Mesodermal cell (in vitro differentiated cells): ENCODE measurements at regions not wholly inside any gene's neighbourhood (a gene's known extent, or its start where the extent isn't known, plus 50 kb on each side); places are given as distances from the start of the nearest gene placed in this dataset.
A peak's percentile ranks its signal among the peaks of the same experiment; 100 is the strongest.
"Not testable (repeated sequence)": the region's sequence is repeated elsewhere in the genome, so short reads cannot be mapped to it uniquely, and the experiment has no call there.

Experiments used
- H3K27ac ChIP-seq: 2 replicates; pipeline ENCODE4 v1.7.0; 2013; ENCODE audit warnings: mild to moderate bottlenecking, low read depth, low read length, moderate library complexity; ENCODE audit not compliant: severe bottlenecking
- H3K36me3 ChIP-seq: 2 replicates; pipeline ENCODE4 v1.7.1; 2013; ENCODE audit warnings: mild to moderate bottlenecking, low read length, moderate library complexity; ENCODE audit not compliant: control insufficient read depth, insufficient read depth
- H3K4me1 ChIP-seq: one replicate; pipeline ENCODE4 v1.7.1; 2013; ENCODE audit warnings: mild to moderate bottlenecking, low read length; ENCODE audit not compliant: insufficient read depth, control insufficient read depth, poor library complexity, severe bottlenecking
- H3K4me3 ChIP-seq: 2 replicates; pipeline ENCODE4 v1.7.0; 2013; ENCODE audit warnings: low read length, control low read depth, mild to moderate bottlenecking; ENCODE audit not compliant: insufficient read depth, poor library complexity, severe bottlenecking; ENCODE audit errors: extremely low read depth
- H3K9me3 ChIP-seq: 2 replicates; pipeline ENCODE4 v1.7.1; 2013; ENCODE audit warnings: mild to moderate bottlenecking, low read length, moderate library complexity; ENCODE audit not compliant: control insufficient read depth
- WGBS, 2 experiments: methylation state at CpG; one replicate each; pipeline ENCODE4 v1.1.5; 2013; ENCODE audit warnings: missing lambda C conversion rate in 2 of 2; ENCODE audit not compliant: insufficient coverage in 2 of 2; 5-methylcytosine and 5-hydroxymethylcytosine counted together

- not testable (repeated sequence) for H3K9me3 ChIP-seq, H3K27ac ChIP-seq, H3K36me3 ChIP-seq, H3K4me1 ChIP-seq, H3K4me3 ChIP-seq
- WGBS, 2 experiments = 72 to 73% methylated on average over 3 to 6 of the region's 6 CpGs
Observed at GRCh38 chr4:121616449-121616848, 80.3 kb downstream of the ANXA5 start.

- Histone ChIP-seq H3K36me3 (no peaks in the 10 kb centered on the region), H3K9me3 (no peaks in the 10 kb centered on the region), H3K27ac (peak overlapping the region; percentile 46), H3K4me3 (no peak overlapping the region), H3K4me1 (no peaks in the 10 kb centered on the region)
Observed at GRCh38 chr4:121614101-121614500, 82.7 kb downstream of the ANXA5 start.

DNA sequence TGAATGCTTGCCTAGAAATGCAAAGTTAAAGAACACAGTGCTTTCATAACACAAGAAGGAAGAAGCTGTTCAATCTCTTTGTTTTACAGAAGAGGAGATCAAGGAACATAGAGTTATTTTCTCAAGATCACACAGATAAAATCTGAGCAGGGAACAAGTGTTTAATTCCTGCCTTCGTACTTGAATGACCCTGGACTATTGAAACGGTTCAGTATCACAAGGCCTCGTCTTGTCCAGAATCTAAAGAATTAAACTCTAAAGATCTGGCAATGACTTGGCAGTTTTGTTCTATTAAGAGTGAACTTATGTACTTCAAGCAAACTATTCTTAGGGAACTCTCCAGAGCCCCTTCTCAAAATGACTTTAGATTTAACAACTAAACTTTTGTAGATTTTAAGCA is 97.7 kb downstream of the ANXA5 start:
- 50 to 100% methylated on average over 1 of the region's 3 CpGs for WGBS, 2 experiments
- H3K9me3 ChIP-seq = no peaks in the 10 kb centered on the region
- no peak overlapping the region for H3K27ac ChIP-seq
- no peaks in the 10 kb centered on the region for H3K36me3 ChIP-seq
- no peak overlapping the region for H3K4me3 ChIP-seq
- peaks cover 4% of the 10 kb centered on the region for H3K4me1 ChIP-seq

GRCh38 chr4:121597346-121597934 is 99.3 kb downstream of the ANXA5 start:
- Histone ChIP-seq H3K4me1 (peaks cover 4% of the 10 kb centered on the region), H3K9me3 (no peaks in the 10 kb centered on the region), H3K27ac (no peak overlapping the region), H3K4me3 (no peak overlapping the region), H3K36me3 (no peaks in the 10 kb centered on the region)
- 80% methylated on average over 1 of the region's 2 CpGs; no CpG with 5 or more reads in 1 of the 2 experiments for WGBS, 2 experiments

- WGBS, 2 experiments = 100% methylated on average over 2 of the region's 3 CpGs; no CpG with 5 or more reads in 1 of the 2 experiments
- no peaks in the 10 kb centered on the region for H3K9me3 ChIP-seq
- no peaks in the 10 kb centered on the region for H3K36me3 ChIP-seq
- no peak overlapping the region for H3K4me3 ChIP-seq
- no peak overlapping the region for H3K27ac ChIP-seq
- H3K4me1 ChIP-seq = peaks cover 4% of the 10 kb centered on the region
Observed at GRCh38 chr4:121594796-121595526, 101.8 kb downstream of the ANXA5 start.

DNA sequence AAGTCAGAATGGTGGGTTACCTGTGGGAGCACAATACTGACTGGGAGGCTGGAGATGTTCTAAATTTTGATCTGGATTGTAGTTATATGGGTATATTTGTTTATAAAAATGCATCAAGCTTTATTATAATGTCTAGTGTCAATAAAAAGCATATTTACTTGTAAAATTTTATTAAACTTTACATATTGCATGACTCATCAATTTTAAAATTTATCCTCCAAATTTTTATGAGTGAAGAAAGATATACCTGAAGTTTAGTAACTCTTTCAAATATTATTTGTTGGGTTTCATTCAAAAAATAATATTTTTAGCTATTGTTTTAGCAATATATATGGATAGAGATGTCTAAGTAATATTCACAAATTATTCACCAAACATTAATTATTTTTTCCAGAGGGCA is 103.0 kb downstream of the ANXA5 start:
- H3K4me3 ChIP-seq = no peak overlapping the region
- H3K27ac ChIP-seq = no peak overlapping the region
- no peaks in the 10 kb centered on the region for H3K9me3 ChIP-seq
- no peaks in the 10 kb centered on the region for H3K36me3 ChIP-seq
- peaks cover 4% of the 10 kb centered on the region for H3K4me1 ChIP-seq

DNA sequence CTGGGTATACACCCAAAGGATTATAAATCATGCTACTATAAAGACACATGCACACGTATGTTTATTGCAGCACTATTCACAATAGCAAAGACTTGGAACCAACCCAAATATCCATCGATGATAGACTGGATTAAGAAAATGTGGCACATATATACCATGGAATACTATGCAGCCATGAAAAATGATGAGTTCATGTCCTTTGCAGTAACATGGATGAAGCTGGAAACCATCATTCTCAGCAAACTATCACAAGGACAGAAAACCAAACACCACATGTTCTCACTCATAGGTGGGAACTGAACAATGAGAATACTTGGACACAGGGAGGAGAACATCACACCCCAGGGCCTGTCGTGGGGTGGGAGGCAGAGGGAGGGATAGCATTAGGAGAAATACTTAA is 104.5 kb downstream of the ANXA5 start:
- H3K36me3 ChIP-seq, H3K27ac ChIP-seq, H3K4me1 ChIP-seq, H3K4me3 ChIP-seq, H3K9me3 ChIP-seq: not testable (repeated sequence)
- WGBS, 2 experiments = 60% methylated on average over 1 of the region's 3 CpGs; no CpG with 5 or more reads in 1 of the 2 experiments

GRCh38 chr4:121584836-121585235 is 111.9 kb downstream of the ANXA5 start:
- no CpG with 5 or more reads among the region's 1 CpG for WGBS, 2 experiments
- Histone ChIP-seq H3K4me1 (no peaks in the 10 kb centered on the region), H3K4me3 (no peak overlapping the region), H3K9me3 (no peaks in the 10 kb centered on the region), H3K27ac (no peak overlapping the region), H3K36me3 (no peaks in the 10 kb centered on the region)

DNA sequence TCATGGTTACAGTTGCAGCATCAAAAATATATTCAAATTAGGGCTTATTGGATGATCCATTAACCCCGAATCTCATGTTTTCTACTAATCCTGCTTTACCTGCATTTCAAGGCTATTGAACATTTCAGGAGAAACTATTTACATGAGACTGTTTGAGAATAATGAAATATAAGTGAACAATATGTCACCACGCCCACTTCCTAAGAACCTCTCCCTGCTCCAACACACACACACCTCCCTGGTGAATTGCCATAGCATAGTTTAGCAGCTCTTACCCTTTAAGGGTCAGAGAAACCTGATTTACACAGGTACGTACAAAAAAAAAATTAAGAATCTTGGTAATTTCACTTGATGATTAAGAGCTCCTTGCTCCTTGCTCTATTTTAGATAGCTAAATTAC is 113.4 kb downstream of the ANXA5 start:
- Histone ChIP-seq H3K27ac (no peak overlapping the region), H3K4me1 (no peaks in the 10 kb centered on the region), H3K36me3 (no peaks in the 10 kb centered on the region), H3K9me3 (no peaks in the 10 kb centered on the region), H3K4me3 (no peak overlapping the region)
- 100% methylated on average over 1 of the region's 3 CpGs for WGBS, 2 experiments

DNA sequence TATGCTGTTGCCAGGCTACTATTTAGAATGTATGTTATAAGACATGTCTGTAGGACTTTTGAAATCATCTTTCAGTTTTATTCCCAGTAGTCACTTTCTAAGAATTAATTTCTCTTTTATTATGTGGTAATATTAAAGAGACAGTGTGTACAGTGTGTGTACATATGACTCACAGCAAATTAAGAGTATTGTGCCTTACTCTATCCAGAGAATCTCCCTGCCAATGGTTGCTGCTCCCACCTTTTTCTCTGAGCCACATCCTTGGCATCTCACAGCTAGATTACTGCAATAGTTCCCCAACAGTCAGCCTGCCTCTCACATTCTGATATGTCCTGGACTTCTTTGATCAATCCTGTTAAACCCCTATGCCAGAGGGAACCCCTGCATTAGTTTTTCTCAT is 114.5 kb downstream of the ANXA5 start:
- Histone ChIP-seq H3K4me3 (no peak overlapping the region), H3K4me1 (no peaks in the 10 kb centered on the region), H3K27ac (no peak overlapping the region), H3K9me3 (no peaks in the 10 kb centered on the region), H3K36me3 (no peaks in the 10 kb centered on the region)

- H3K4me3 ChIP-seq, H3K4me1 ChIP-seq, H3K36me3 ChIP-seq, H3K27ac ChIP-seq, H3K9me3 ChIP-seq: not testable (repeated sequence)
- 84 to 100% methylated on average over 2 to 3 of the region's 3 CpGs for WGBS, 2 experiments
Observed at GRCh38 chr4:121575392-121575791, 121.4 kb downstream of the ANXA5 start.
